ENCODE measurements at regions not wholly inside any gene's neighbourhood (a gene's known extent, or its start where the extent isn't known, plus 50 kb on each side); places are given as distances from the start of the nearest gene placed in this dataset.
"Not testable (repeated sequence)": the region's sequence is repeated elsewhere in the genome, so short reads cannot be mapped to it uniquely, and the experiment has no call there.

- DNase-seq (ENCODE audit: low read depth, low spot score) = no peak
Measured at GRCh38 chr12:94862421-94862820, 141.1 kb downstream of the NDUFA12 start.

GRCh38 chr12:94856324-94856723, 147.2 kb downstream of the NDUFA12 start:
- DNase-seq (ENCODE audit: low read depth, low spot score) = no peak

DNA sequence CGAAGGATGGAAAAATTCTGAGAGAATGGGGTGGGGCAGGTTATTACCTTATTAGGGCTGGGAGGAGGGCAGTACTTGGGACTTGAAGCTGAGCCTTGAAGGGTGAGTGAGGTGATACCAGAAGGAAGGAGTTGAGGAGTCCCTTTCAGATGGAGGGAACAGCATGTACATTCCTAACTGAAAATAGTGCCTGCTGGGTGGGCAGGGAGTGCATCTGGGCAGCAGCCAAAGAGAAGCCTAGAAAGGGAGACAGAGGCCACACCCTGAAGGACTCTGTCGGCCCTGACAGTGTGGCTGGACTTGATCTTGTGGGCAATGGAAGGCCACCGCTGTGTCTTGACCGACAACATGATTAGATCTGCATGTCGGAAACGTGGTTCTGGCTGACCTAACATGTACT, 147.6 kb downstream of the NDUFA12 start:
- DNase-seq (ENCODE audit: low read depth, low spot score) = no peak

DNA sequence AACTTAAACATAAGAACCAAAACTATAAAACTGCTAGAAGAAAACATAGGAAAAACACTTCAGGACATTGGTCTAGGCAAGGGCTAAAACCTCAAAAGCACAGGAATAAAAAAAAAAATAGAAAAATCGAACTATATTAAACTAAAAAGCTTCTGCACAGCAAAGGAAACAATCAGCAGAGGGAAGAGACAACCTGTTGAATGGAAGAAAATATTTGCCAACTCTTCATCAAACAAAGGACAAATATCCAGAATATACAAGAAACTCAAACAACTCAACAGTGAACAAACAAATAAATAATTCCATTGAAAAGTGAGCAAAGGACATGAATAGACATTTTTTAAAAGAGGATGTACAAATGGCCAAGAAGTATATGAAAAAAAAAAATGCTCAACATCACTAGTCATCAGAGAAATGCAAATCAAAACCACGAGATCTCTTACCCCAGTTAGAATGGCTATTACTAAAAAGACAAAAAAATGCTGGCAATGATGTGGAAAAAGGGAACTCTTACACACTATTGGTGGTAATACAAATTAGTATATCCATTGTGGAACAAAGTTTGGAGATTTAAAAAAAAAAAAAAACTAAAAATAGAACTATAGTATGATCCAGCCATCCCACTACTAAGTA, 152.0 kb downstream of the NDUFA12 start:
- DNase-seq (ENCODE audit: low read depth, low spot score) = no peak

GRCh38 chr12:94849411-94849976, 154.0 kb downstream of the NDUFA12 start:
- no peak for DNase-seq (ENCODE audit: low read depth, low spot score)

GRCh38 chr12:94848966-94849365, 154.5 kb downstream of the NDUFA12 start:
- DNase-seq (ENCODE audit: low read depth, low spot score) = no peak

GRCh38 chr12:94845110-94845509, 158.4 kb downstream of the NDUFA12 start:
- DNase-seq (ENCODE audit: low read depth, low spot score) = no peak

DNA sequence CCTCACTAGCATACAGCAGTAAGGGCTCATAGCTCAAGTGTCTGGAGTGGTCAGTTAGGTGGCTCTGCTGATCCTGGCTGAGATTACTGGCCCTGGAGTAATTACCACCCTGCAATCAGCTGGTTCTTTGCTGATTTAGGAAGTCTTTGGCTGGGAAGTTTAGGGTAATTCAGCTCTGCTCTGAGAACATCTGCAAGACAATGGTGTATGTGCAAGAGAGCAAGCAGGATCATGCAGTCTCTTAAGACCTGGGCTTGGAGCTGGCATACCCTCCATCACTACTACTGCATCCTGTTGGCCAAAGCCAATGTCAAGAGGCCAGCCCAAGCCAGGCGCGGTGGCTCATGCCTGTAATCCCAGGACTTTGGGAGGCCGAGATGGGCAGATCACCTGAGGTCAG, 159.0 kb downstream of the NDUFA12 start:
- no peak for DNase-seq (ENCODE audit: low read depth, low spot score)

DNA sequence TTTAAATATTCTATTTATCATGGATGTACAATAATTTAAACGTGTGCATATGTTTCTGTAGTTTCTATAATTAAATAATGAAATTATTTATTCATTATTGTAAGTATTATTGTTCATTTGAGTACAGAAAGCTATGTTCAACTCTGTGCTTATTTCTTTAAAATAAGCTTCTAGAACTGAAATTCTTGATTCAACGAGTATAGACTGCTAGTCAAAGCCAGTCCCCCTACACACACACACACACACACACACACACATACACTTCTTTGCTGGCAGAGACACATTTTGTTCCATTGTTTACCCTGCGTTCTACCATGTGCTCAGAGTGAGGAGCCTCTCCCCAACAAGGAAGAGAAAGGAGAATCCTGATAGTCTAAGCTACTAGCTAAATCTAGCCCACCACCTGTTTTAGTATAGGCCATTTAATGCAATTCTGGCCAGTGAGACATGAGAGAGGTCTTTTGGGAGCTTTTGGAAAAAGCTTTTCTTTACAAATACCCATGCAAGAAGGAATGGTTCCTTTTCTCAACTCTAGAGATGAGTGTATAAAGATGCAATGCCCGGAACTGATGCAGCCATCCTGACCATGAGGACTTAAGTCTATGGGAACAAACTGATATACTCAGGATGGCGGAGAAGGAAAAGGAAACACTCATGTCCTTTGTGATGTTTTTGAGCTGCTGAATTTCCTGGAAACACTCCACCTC, 161.4 kb downstream of the NDUFA12 start:
- DNase-seq (ENCODE audit: low read depth, low spot score) = no peak

DNA sequence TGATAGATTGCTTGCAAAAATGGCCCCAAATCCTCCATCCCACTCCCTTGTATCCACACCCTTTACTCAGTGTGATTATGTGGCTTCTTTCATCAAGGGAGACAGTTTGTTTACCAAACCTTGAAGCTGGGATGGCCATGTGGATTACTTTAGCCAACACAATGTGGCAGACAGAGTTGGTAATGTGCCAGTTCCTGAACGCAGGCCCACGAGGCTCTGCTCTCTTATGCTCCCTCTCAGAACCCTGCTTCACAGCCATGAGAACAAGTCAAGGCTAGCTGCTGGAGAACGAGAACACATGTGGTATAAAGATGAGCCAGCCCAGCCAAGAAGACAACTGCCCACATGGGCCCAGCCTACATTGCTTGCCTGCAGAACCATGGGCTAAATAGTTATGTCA, 162.3 kb downstream of the NDUFA12 start:
- no peak for DNase-seq (ENCODE audit: low read depth, low spot score)

- no peak for DNase-seq (ENCODE audit: low read depth, low spot score)
Measured at GRCh38 chr12:94839347-94839746, 164.2 kb downstream of the NDUFA12 start.

- DNase-seq (ENCODE audit: low read depth, low spot score) = not testable (repeated sequence)
Measured at GRCh38 chr12:94836952-94837670, 166.4 kb downstream of the NDUFA12 start.

GRCh38 chr12:94834036-94834625, 169.4 kb downstream of the NDUFA12 start:
- DNase-seq (ENCODE audit: low read depth, low spot score) = no peak

DNA sequence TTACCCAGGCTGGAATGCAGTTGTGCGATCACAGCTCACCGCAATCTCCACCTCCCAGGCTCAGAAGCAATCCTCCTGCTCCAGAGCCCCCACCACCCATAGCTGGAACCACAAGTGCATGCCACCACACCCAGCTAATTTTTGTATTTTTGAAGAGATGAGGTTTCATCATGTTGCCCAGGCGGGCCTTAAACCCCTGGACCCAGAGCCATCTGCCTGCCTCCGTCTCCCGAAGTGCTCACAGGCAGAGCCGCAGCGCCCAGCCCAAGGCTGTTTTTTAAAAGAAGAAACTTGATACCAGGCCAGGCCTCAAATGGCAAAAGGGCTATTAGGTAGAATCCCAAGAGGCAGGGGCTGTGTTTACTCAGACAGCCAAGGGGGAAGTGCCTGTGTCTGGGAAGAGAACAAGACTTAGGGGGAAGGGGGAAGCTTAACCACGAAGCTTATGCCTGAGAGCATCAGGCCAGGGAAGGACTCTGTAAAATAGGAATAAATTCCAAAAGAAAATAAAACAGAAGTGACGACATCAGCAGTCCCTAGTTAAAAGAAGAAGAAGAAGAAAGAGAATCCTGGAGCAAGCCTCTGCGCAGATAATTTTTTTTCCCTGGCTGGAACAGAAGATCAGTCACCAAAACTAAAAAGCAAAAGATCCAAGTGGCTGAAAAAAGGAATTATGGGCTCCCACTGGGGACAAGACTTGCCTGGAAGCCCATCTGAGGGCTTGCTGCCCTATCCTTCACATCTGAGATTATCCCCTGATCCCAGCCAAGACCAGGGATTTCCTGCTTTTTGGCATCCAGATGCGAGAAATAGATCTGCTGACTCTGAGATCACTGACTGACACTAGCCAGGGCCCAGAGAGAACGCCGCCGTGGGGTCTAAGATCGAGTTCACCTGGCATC, 170.5 kb downstream of the NDUFA12 start:
- peak; percentile 69 for DNase-seq (ENCODE audit: low read depth, low spot score)

DNA sequence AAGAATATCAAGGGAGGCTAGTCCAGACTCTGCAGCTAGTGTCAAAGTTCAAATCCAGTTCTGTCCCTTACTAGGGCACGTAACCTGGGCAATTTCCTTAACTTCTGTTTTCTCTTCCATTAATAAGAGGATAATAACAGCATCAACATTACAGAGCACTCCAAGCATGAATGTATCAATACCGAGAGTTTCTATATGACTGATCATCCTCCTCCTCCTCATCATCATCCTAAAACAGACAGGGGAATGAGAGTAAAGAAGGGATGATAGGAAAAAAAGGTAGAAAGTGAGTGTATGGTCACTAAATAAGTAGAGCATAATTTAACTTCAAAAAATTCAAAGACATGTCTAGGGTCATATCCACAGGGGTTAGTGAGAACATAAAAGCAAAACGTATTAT, 171.4 kb downstream of the NDUFA12 start:
- DNase-seq (ENCODE audit: low read depth, low spot score) = no peak

- DNase-seq (ENCODE audit: low read depth, low spot score) = no peak
Measured at GRCh38 chr12:94831081-94831751, 172.3 kb downstream of the NDUFA12 start.

GRCh38 chr12:94829552-94829951, 173.9 kb downstream of the NDUFA12 start:
- DNase-seq (ENCODE audit: low read depth, low spot score) = no peak

GRCh38 chr12:94819011-94819410, 168.7 kb upstream of the TMCC3 start:
- no peak for DNase-seq (ENCODE audit: low read depth, low spot score)

DNA sequence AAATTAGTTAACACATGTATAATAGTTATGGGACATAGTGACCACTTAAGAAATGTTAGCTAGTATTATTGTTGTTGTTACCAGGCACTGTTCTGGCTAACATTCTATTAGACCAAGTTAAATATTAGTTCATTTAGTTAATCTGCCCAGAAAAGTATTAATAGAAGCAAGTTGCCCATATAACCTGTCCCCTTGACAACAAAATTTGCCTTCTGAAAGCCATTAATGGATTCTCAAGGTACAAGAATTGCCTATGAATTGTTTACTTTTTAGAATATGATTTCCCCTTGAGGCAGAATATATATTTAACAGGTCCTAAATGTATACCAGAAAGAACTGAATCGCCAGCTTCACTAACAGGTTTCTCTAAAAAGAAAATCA, 167.3 kb upstream of the TMCC3 start:
- no peak for DNase-seq (ENCODE audit: low read depth, low spot score)

- DNase-seq (ENCODE audit: low read depth, low spot score) = not testable (repeated sequence)
Measured at GRCh38 chr12:94817201-94817600, 166.8 kb upstream of the TMCC3 start.

DNA sequence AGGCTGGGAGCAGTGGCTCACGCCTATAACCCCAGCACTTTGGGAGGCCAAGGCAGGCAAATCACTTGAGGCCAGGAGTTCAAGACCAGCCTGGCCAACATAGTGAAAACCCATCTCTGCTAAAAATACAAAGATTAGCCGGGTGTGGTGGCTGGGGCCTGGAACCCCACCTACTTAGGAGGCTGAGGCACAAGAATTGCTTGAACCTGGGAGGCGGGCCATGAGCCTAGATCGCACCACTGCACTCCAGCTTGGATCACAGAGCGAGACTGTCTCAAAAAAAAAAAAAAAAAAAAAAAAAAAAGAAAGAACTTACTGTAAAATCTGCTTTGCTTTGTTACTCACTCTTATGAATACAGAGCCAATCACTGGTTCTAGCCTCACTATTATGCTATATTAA, 166.4 kb upstream of the TMCC3 start:
- DNase-seq (ENCODE audit: low read depth, low spot score) = not testable (repeated sequence)
